ENCODE measurements at regions not wholly inside any gene's neighbourhood (a gene's known extent, or its start where the extent isn't known, plus 50 kb on each side); places are given as distances from the start of the nearest gene placed in this dataset.
A peak's percentile ranks its signal among the peaks of the same experiment; 100 is the strongest.

GRCh38 chr5:100690036-100690560 is 154.9 kb downstream of the FAM174A start:
- DNase-seq (ENCODE audit: low read depth, low spot score), result no peak
- H3K4me3 Mint-ChIP-seq, result no peak overlapping the region
- no peaks in the 10 kb centered on the region for H3K4me1 Mint-ChIP-seq
- H3K36me3 Mint-ChIP-seq (ENCODE audit: low read depth), result no peaks in the 10 kb centered on the region
- no peaks in the 10 kb centered on the region for H3K27me3 Mint-ChIP-seq (ENCODE audit: low read depth)
- TF ChIP-seq CTCF (conservative IDR thresholded peaks at IDR 0.05), result no peak
- no peaks in the 10 kb centered on the region for H3K9me3 Mint-ChIP-seq
- H3K27ac Mint-ChIP-seq (ENCODE audit: unreplicated experiment), result no peak overlapping the region

DNA sequence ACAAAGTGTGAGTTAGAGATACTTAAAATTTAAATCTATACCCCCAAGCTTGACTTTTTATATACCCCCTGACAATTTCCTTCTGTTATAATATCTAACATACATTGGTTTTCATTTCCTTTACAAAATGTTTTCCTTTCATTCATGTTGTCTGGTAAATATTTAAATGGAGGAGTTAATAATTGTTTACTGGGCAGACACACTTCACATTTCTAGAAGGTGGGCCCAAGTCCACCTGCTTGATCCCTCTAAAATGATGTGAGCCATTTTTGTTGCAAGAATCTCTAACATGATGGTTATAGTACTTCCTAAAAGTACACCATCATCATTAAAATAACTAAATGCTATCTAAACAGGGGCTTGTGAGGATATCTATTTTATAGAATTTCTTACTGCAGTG is 155.9 kb downstream of the FAM174A start:
- TF ChIP-seq CTCF (conservative IDR thresholded peaks at IDR 0.05), result no peak
- Mint-ChIP-seq H3K9me3 (no peaks in the 10 kb centered on the region), H3K27me3 (ENCODE audit: low read depth) (no peaks in the 10 kb centered on the region), H3K36me3 (ENCODE audit: low read depth) (no peaks in the 10 kb centered on the region), H3K4me3 (no peak overlapping the region), H3K4me1 (no peaks in the 10 kb centered on the region), H3K27ac (ENCODE audit: unreplicated experiment) (no peak overlapping the region)
- no peak for DNase-seq (ENCODE audit: low read depth, low spot score)

DNA sequence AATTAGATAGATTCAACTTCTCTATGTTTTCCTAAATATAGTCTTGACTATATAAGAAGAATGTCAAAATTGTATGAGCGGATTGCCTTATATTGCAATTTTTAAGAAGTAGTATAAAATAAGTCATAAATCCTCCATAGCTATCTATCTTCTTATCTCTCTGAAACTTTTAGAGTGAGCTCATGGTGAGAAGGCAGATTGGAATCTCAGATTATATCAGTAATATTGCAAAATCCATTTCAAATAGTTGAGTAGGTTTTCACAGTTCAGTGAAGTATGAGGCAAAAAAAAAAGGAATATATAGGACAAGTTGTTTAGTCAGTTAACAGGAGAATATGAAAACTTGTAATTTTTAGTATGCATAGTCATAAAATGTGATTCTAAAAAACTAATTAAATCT is 156.4 kb downstream of the FAM174A start:
- no peaks in the 10 kb centered on the region for H3K36me3 Mint-ChIP-seq (ENCODE audit: low read depth)
- DNase-seq (ENCODE audit: low read depth, low spot score), result no peak
- H3K4me1 Mint-ChIP-seq, result no peaks in the 10 kb centered on the region
- no peaks in the 10 kb centered on the region for H3K27me3 Mint-ChIP-seq (ENCODE audit: low read depth)
- no peak for TF ChIP-seq CTCF (conservative IDR thresholded peaks at IDR 0.05)
- H3K4me3 Mint-ChIP-seq, result no peak overlapping the region
- no peaks in the 10 kb centered on the region for H3K9me3 Mint-ChIP-seq
- no peak overlapping the region for H3K27ac Mint-ChIP-seq (ENCODE audit: unreplicated experiment)

DNA sequence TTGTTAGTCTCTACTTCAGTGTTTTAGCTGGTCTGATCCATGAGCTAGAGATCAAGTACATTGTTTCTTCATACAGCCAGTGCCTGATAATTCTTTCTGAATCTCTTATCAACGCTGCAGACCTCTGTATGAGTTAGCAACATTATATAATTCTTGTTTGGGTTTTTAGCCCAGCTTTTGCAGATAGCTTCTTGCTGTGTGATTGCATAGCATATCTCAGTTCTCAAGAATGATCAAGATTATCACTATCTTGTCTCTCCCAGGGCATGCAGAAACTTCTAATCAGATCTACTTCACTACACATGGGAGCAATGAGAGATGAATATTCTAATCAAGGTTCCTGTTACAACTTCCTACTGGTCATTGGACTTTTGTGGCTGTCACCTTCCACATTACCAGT is 158.3 kb downstream of the FAM174A start:
- Mint-ChIP-seq H3K4me3 (no peak overlapping the region), H3K9me3 (no peaks in the 10 kb centered on the region), H3K36me3 (ENCODE audit: low read depth) (no peaks in the 10 kb centered on the region), H3K27me3 (ENCODE audit: low read depth) (no peaks in the 10 kb centered on the region), H3K27ac (ENCODE audit: unreplicated experiment) (no peak overlapping the region), H3K4me1 (no peaks in the 10 kb centered on the region)
- TF ChIP-seq CTCF (conservative IDR thresholded peaks at IDR 0.05), result no peak
- DNase-seq (ENCODE audit: low read depth, low spot score), result no peak

DNA sequence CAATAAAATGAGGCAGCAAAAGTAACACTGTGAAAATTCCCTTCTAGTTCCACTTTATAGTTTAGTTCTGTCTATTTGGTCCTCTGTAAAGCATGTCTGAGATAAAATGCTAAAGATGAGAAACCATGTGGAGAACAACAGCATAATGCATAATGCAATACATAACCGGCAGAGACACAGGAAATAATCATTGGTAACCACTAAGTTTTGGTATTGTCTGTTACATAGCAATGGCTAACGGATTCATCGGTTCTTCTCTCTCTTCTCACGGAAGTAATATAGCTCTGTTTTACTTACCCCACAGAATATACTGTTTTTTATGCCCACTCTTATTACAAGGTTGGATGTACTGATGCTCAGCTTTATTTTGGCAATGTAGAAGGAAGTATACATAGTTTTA is 158.9 kb downstream of the FAM174A start:
- Mint-ChIP-seq H3K36me3 (ENCODE audit: low read depth) (no peaks in the 10 kb centered on the region), H3K4me1 (no peaks in the 10 kb centered on the region), H3K4me3 (no peak overlapping the region), H3K27me3 (ENCODE audit: low read depth) (no peaks in the 10 kb centered on the region), H3K9me3 (no peaks in the 10 kb centered on the region), H3K27ac (ENCODE audit: unreplicated experiment) (no peak overlapping the region)
- no peak for DNase-seq (ENCODE audit: low read depth, low spot score)
- TF ChIP-seq CTCF (conservative IDR thresholded peaks at IDR 0.05), result no peak

DNA sequence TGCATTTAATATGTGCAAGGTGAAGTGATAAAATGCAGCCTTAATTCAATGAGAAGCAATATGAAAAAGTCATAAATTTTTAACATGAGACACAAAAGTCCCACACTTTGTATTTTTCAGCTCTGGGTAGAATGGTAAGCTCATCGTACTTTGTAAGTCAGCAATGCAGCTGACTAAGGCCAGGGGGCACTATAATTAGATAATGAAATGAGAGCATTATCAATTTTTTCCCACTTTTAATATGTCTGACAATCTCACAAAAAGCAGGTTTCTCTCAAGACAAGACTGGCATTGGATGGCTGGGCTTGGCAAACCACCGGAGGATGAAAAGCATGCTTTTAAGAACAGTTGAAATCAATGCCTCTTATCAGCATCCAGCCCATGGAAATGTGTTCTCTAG is 162.8 kb downstream of the FAM174A start:
- TF ChIP-seq CTCF (conservative IDR thresholded peaks at IDR 0.05), result peak; percentile 51
- Mint-ChIP-seq H3K9me3 (no peaks in the 10 kb centered on the region), H3K36me3 (ENCODE audit: low read depth) (no peaks in the 10 kb centered on the region), H3K27ac (ENCODE audit: unreplicated experiment) (no peak overlapping the region), H3K27me3 (ENCODE audit: low read depth) (no peaks in the 10 kb centered on the region), H3K4me1 (no peaks in the 10 kb centered on the region), H3K4me3 (no peak overlapping the region)
- no peak for DNase-seq (ENCODE audit: low read depth, low spot score)
